ENCODE measurements at regions not wholly inside any gene's neighbourhood (a gene's known extent, or its start where the extent isn't known, plus 50 kb on each side); places are given as distances from the start of the nearest gene placed in this dataset.

- no peak for DNase-seq (ENCODE audit: low spot score)
These were observed 207.0 kb upstream of the CCDC68 start for GRCh38 chr18:55166260-55166598.

- DNase-seq (ENCODE audit: low spot score) = no peak
These were observed 204.3 kb upstream of the CCDC68 start for GRCh38 chr18:55163550-55163949.

- no peak for DNase-seq (ENCODE audit: low spot score)
These were observed 202.7 kb upstream of the CCDC68 start for GRCh38 chr18:55161916-55162315.

GRCh38 chr18:55159027-55159426 is 199.8 kb upstream of the CCDC68 start:
- no peak for DNase-seq (ENCODE audit: low spot score)

GRCh38 chr18:55158570-55158969 is 199.3 kb upstream of the CCDC68 start:
- no peak for DNase-seq (ENCODE audit: low spot score)

GRCh38 chr18:55153346-55153745 is 194.1 kb upstream of the CCDC68 start:
- no peak for DNase-seq (ENCODE audit: low spot score)

GRCh38 chr18:55152801-55153200 is 193.5 kb upstream of the CCDC68 start:
- DNase-seq (ENCODE audit: low spot score) = no peak

GRCh38 chr18:55149994-55150393 is 190.7 kb upstream of the CCDC68 start:
- no peak for DNase-seq (ENCODE audit: low spot score)

- no peak for DNase-seq (ENCODE audit: low spot score)
These were observed 188.5 kb upstream of the CCDC68 start for GRCh38 chr18:55147791-55148190.

- DNase-seq (ENCODE audit: low spot score) = no peak
These were observed 185.1 kb upstream of the CCDC68 start for GRCh38 chr18:55144193-55144930.

GRCh38 chr18:55142410-55142809 is 183.1 kb upstream of the CCDC68 start:
- no peak for DNase-seq (ENCODE audit: low spot score)

GRCh38 chr18:55141318-55141717 is 182.1 kb upstream of the CCDC68 start:
- DNase-seq (ENCODE audit: low spot score) = no peak

GRCh38 chr18:55139836-55140235 is 180.6 kb upstream of the CCDC68 start:
- no peak for DNase-seq (ENCODE audit: low spot score)

- no peak for DNase-seq (ENCODE audit: low spot score)
These were observed 180.0 kb upstream of the CCDC68 start for GRCh38 chr18:55139307-55139706.

GRCh38 chr18:55138401-55138800 is 179.1 kb upstream of the CCDC68 start:
- no peak for DNase-seq (ENCODE audit: low spot score)

- DNase-seq (ENCODE audit: low spot score) = no peak
These were observed 178.3 kb upstream of the CCDC68 start for GRCh38 chr18:55137602-55138001.

GRCh38 chr18:55136864-55137263 is 177.6 kb upstream of the CCDC68 start:
- no peak for DNase-seq (ENCODE audit: low spot score)

GRCh38 chr18:55136258-55136657 is 177.0 kb upstream of the CCDC68 start:
- DNase-seq (ENCODE audit: low spot score) = no peak

GRCh38 chr18:55133378-55133777 is 174.1 kb upstream of the CCDC68 start:
- DNase-seq (ENCODE audit: low spot score) = no peak

GRCh38 chr18:55128437-55128836 is 169.2 kb upstream of the CCDC68 start:
- DNase-seq (ENCODE audit: low spot score) = no peak

- DNase-seq (ENCODE audit: low spot score) = peak; percentile 8
These were observed 165.0 kb upstream of the CCDC68 start for GRCh38 chr18:55124078-55124763.

- no peak for DNase-seq (ENCODE audit: low spot score)
These were observed 164.1 kb upstream of the CCDC68 start for GRCh38 chr18:55123361-55123760.

- DNase-seq (ENCODE audit: low spot score) = no peak
These were observed 162.3 kb upstream of the CCDC68 start for GRCh38 chr18:55121397-55122170.
